ENCODE measurements at regions not wholly inside any gene's neighbourhood (a gene's known extent, or its start where the extent isn't known, plus 50 kb on each side); places are given as distances from the start of the nearest gene placed in this dataset.

- WGBS (ENCODE audit: low lambda C conversion rate): 85% methylated on average over 7 of the region's 7 CpGs
- H3K27ac ChIP-seq (ENCODE audit: low read depth in 2 of 2, low read length in 1 of 2): no peak overlapping the region
- H3K9me3 ChIP-seq: no peaks in the 10 kb centered on the region
- no peak overlapping the region for H3K4me2 ChIP-seq
- no peaks in the 10 kb centered on the region for H3F3A ChIP-seq (replicated peaks; ENCODE audit: insufficient read depth)
- H3K4me3 ChIP-seq (ENCODE audit: low read depth in 2 of 2, low read length in 1 of 2): no peak overlapping the region
- H3K4me1 ChIP-seq (ENCODE audit: control insufficient read depth in 1 of 2, insufficient read depth in 2 of 2, low read depth in 1 of 2, low read length in 1 of 2): peaks cover 0 to 15% of the 10 kb centered on the region in 2 experiments; a peak in 2 of 4 replicates
- CTCF ChIA-PET: interaction anchor here (0.6 to 1.9 kb wide), 3 partner anchors 287 to 905 kb away, joined by 3 to 8 read pairs (median 3); no protein-coding TSS in a partner anchor
- H3K79me2 ChIP-seq (ENCODE audit: insufficient read depth): no peaks in the 10 kb centered on the region
- TF ChIP-seq TAF1 (IDR thresholded peaks at IDR 0.05; ENCODE audit: borderline replicate concordance, low read depth, low read length) (no peak), RAD21 (IDR thresholded peaks at IDR 0.05; ENCODE audit: low read length) (0 out of 2 replicates have a peak, but pooled peaks have one; percentile 11), MAX (IDR thresholded peaks at IDR 0.05; ENCODE audit: low read depth) (no peak), EZH2phosphoT487 (IDR thresholded peaks at IDR 0.05; ENCODE audit: borderline replicate concordance, low read depth) (no peak), ELF1 (IDR thresholded peaks at IDR 0.05) (no peak), TCF12 (IDR thresholded peaks at IDR 0.05) (no peak), CTCF (IDR thresholded peaks at IDR 0.05) (peak; percentile 25; the same call in 1 of the 2 replicates), GABPA (IDR thresholded peaks at IDR 0.05; ENCODE audit: low read depth) (no peak)
- H3K36me3 ChIP-seq (replicated peaks in 1 of 2; ENCODE audit: control insufficient read depth in 1 of 2, insufficient read depth in 2 of 2, low read length in 1 of 2): no peaks in the 10 kb centered on the region
- no peaks in the 10 kb centered on the region for H3K9me2 ChIP-seq
- POLR2A ChIA-PET: no interaction called here
- no peak overlapping the region for H2AFZ ChIP-seq (ENCODE audit: low read depth)
- DNase-seq: no peak
- H4K20me1 ChIP-seq (ENCODE audit: insufficient read depth): no peaks in the 10 kb centered on the region
- H3K27me3 ChIP-seq (ENCODE audit: insufficient read depth): peaks cover 5% of the 10 kb centered on the region; the same call in 1 of the 2 replicates
- H3K9ac ChIP-seq: no peak overlapping the region
Observed at GRCh38 chr13:74573654-74574053, 439.4 kb upstream of the KLF12 start.

GRCh38 chr13:74571811-74572210 is 437.6 kb upstream of the KLF12 start:
- H3F3A ChIP-seq (replicated peaks; ENCODE audit: insufficient read depth): no peaks in the 10 kb centered on the region
- peaks cover 5% of the 10 kb centered on the region; the same call in 1 of the 2 replicates for H3K27me3 ChIP-seq (ENCODE audit: insufficient read depth)
- no peaks in the 10 kb centered on the region for H3K36me3 ChIP-seq (replicated peaks in 1 of 2; ENCODE audit: control insufficient read depth in 1 of 2, insufficient read depth in 2 of 2, low read length in 1 of 2)
- H3K27ac ChIP-seq (ENCODE audit: low read depth in 2 of 2, low read length in 1 of 2): no peak overlapping the region
- 53% methylated on average over 4 of the region's 4 CpGs for WGBS (ENCODE audit: low lambda C conversion rate)
- H3K79me2 ChIP-seq (ENCODE audit: insufficient read depth): no peaks in the 10 kb centered on the region
- H2AFZ ChIP-seq (ENCODE audit: low read depth): no peak overlapping the region
- H3K4me2 ChIP-seq: no peak overlapping the region
- no peaks in the 10 kb centered on the region for H3K9me3 ChIP-seq
- DNase-seq: no peak
- no peak overlapping the region for H3K9ac ChIP-seq
- no peaks in the 10 kb centered on the region for H3K9me2 ChIP-seq
- H3K4me3 ChIP-seq (ENCODE audit: low read depth in 2 of 2, low read length in 1 of 2): no peak overlapping the region
- peaks cover 0 to 17% of the 10 kb centered on the region in 2 experiments; a peak in 2 of 4 replicates for H3K4me1 ChIP-seq (ENCODE audit: control insufficient read depth in 1 of 2, insufficient read depth in 2 of 2, low read depth in 1 of 2, low read length in 1 of 2)
- TF ChIP-seq FOXM1 (IDR thresholded peaks at IDR 0.05; ENCODE audit: low read depth) (no peak), RFX5 (IDR thresholded peaks at IDR 0.05; ENCODE audit: low read length) (no peak), RCOR1 (IDR thresholded peaks at IDR 0.05; ENCODE audit: low read length) (no peak), MEF2A (IDR thresholded peaks at IDR 0.05; ENCODE audit: borderline replicate concordance, low read depth) (no peak)
- POLR2A ChIA-PET: no interaction called here
- CTCF ChIA-PET: interaction anchor here (1.0 kb wide), 1 partner anchor 648 kb away, joined by 3 read pairs; no protein-coding TSS in a partner anchor
- no peaks in the 10 kb centered on the region for H4K20me1 ChIP-seq (ENCODE audit: insufficient read depth)
